ENCODE measurements at regions not wholly inside any gene's neighbourhood (a gene's known extent, or its start where the extent isn't known, plus 50 kb on each side); places are given as distances from the start of the nearest gene placed in this dataset.

DNA sequence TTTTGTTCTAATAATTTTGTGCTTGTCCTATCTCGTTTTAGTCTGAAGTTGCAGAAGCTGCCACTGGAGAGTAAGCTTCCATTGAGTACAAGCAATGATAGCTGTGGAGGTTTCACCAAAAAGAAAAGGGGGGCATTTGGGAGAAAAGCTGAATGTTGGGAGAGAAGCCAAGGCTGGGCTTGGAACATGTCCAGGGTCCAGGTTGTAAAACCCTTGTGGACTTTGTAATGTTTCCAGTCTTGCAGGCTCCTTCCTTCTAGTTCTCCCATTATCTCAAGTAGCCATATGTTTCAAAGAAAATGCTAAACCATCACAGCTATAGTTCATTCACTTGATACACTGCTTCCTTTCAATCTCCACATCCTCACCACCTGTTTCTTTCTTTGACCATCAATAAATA is 880.2 kb downstream of the NLGN4Y start:
- no peak for DNase-seq

DNA sequence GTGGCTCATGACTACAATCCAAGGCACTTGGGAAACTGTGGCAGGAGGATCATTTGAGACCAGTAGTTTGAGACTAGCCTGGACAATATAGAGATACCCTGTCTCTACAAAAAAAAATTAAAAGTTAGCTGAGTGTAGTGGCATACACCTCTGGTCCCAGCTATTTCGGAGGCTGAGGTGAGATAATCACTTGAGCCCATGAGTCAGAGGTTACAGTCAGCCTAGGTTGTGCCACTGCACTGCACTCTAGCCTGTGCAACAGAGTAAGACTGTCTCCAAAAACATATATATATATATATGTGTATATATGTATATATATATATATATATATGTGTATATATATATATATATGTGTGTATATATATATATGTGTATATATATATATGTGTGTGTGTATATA is 890.8 kb downstream of the NLGN4Y start:
- DNase-seq: no peak

- no peak for DNase-seq
Observed at GRCh38 chrY:15418613-15419012, 894.3 kb downstream of the NLGN4Y start.

DNA sequence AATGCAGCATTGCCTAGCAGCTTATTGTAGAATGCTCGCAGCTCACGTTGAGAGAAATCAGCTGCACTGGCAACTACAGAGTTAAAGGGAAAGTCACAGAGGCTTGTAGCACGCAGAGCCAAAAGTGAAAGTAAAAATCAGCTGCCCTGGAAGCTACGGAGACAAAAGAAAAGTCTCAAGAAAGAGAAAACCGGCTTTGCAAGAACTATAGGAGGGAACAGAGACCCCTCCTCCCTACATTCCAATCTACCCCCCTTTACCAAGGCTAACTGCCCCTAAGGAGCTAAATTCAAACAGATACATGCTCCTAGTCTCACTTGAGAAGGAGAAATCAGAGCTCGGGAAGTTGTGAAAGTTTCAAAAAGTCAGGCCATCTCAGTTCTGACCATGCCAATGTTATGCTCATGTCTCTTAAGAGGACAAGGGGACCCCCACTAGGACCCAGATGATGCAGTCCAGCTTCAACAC is 900.4 kb downstream of the NLGN4Y start:
- no peak for DNase-seq

DNA sequence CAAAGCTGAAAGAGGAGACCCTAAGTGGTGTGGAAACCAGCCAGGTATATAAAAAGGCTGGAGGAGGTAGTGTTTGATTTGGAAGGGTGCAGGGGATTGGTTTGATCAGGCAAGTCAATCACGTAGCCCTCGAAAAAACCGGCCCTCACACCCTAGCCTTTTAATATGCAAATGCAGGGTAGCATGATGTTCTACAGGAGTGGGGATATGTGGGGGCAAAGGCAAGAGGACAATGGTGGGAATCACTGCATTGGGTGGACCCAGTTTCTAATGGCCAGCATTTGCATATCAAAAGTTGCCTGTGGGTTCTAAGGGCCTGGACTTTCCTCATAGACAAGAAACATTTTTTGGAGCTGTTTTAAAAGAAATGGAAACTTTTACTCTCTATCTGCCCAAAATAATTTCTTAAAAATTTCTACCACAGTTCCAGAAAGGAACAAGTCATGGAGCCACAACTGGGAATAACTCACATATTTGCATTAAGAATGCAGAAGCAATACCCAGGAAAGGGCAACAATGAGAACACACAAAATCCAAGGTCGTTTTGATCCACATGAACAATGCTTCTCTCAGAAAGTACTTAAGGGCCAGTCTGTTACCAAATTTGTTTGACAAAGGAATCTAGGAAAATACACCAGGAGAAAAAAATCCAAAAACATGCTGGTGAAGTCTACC is 915.8 kb downstream of the NLGN4Y start:
- DNase-seq: no peak

GRCh38 chrY:15440696-15441408 is 916.5 kb downstream of the NLGN4Y start:
- DNase-seq: no peak

DNA sequence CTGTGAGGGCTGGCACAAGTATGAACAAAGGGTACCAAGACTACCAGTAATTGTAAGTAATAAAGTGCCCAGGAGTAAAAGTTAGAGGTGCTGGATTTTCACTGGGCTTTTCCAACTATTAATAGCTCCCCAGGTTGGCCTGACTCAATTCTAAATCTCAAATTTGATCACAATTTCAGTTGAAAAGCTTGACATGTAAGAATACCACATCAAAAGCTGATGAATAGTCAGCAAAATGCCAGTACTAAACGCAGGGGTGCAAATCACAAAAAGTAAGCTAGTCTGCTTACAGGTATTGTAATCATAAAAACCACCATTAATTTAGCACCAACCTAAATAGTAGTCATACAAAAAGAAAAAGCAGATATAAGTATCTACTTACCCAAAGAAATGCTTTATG is 917.5 kb downstream of the NLGN4Y start:
- DNase-seq: no peak

GRCh38 chrY:15445871-15446270 is 921.5 kb downstream of the NLGN4Y start:
- DNase-seq: no peak

DNA sequence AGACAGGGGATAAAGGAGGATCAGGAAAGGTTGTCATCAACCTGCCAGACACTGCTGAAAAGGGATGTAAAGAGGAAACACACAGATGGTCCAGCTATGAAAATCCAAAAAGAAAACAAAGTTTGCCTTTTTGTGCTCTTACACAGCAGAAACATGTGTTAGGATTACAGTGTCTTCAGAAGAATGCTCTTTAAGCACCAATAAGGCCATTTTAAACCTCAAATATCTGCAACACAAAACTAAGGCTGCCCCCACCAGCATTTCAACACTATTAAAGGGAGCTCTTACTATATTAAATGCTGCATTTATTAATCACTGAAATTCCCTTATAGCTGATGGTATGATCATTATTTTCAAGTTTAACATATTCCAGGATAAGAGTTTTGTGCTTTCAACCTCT is 922.5 kb downstream of the NLGN4Y start:
- no peak for DNase-seq

DNA sequence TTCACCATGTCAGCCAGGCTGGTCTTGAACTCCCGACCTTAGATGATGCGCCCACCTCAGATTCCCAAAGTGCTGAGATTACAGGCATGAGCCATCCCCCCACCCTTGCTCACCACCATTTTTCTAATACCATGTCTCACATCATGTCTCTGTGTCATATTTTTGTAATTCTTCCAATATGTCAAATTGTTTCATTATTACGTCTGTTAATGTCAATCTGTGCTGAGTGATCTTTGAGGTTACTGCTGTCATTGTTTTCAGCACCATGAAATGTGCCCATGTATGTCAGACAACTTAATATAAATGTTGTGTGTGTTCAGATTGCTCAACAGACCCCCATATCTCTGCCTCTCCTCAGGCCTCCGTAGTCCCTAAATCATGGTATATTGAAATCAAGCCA is 923.6 kb downstream of the NLGN4Y start:
- no peak for DNase-seq

DNA sequence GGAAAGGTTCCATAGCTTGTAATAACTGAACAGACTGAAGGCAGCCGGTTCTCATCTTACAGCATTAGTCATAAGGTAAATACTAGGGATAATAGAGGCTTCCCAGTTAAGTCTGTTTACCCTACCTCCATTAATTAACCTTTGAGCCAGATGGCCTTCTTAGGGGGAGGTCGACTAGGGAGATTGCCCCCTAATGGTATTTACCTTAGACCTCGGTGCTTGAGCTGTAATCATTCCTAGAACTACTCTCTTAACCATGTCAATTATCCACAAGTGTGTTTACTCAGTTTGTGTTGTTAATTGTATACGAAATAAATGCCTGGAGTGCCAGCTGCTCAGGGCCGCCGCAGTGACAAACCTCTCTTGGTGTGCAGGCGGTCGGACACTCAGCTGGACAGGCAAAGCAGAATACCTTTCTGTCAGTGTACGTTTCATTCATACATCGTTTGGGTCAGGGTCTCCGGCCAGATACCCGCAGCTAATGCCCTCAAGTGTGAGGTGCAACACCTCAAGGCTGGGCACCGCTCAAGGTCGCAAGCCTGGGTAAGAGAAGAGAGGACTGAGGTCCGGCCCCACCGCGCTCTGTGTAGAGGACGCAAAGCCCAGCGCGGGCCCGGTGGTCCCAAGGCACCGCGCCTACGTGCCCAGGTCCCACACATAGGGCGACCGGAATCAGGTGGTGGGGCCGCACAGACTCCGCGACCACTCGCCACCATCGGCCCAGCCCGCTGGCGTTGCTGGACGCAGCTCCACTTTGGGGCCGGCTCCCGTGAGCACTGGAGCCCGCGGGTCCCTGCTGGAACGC is 931.0 kb downstream of the NLGN4Y start:
- DNase-seq: no peak

DNA sequence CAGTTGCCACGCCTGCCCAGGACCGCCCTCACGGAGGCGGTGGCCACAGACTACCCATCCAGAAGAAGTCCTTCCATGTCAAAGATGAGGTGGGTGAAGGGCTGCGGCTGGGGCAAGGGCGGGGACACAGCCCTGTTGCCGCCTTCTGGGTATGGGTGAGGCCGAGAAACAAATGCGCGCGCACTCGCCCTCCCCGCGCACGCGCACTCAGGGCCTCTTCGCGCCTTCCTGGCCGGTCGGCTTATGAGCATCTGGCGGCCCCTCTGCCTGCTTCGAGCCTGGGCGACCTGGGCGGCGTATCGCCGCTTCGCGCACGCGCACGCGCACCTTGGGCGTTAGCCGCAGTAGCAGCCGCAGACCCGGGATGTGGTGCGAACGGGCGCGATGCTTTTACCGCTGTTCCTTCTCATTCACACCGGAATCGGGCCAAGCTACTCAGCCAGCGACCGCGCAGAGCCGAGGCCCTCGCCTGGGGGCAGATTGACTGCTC is 931.7 kb downstream of the NLGN4Y start:
- DNase-seq: peak; percentile 73

GRCh38 chrY:15456491-15456890 is 932.2 kb downstream of the NLGN4Y start:
- peak; percentile 3 for DNase-seq

DNA sequence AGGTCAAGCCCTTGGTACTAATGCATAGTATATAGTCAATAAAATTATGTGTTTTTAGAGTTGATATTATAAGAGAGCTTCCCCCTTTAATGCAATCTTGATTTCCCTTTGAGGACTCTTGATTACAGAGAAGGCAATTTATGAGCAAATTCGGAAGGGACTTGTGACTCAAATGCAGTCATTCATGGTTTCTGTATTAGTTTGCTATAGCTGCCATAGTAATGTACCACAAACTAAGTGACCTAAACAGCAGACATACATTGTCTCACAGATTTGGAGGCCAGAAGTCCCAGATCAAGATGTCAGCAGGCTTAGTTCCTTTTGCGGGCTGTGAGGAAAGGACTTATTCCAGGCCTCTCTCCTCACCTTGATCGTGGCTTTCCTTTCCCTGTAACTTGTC is 933.4 kb downstream of the NLGN4Y start:
- DNase-seq: no peak

GRCh38 chrY:15458426-15458825 is 934.1 kb downstream of the NLGN4Y start:
- DNase-seq: no peak

GRCh38 chrY:15465880-15466279 is 941.6 kb downstream of the NLGN4Y start:
- DNase-seq: no peak

DNA sequence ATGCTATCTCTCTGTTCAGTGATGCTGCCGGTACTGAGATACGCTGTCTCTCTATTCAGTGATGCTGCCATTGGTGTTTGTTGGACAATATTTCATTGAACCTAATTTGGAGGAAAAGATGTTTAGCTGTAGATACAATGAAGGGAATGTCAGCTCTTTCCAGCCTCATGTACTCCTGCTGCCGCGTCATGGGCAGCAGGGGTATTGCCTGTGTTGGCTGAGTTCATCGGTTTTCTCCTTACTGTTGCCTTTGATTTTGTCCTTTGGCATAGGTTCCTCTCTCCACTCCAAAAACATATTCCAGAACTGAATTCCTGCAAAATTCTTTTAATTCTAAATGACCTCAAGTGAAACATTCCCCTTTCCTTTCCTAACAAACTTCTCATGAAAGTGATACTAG is 942.6 kb downstream of the NLGN4Y start:
- DNase-seq: no peak

- no peak for DNase-seq
Observed at GRCh38 chrY:15468091-15468490, 943.8 kb downstream of the NLGN4Y start.

- DNase-seq: no peak
Observed at GRCh38 chrY:15471371-15471770, 947.0 kb downstream of the NLGN4Y start.

GRCh38 chrY:15478348-15478963 is 954.1 kb downstream of the NLGN4Y start:
- DNase-seq: no peak

DNA sequence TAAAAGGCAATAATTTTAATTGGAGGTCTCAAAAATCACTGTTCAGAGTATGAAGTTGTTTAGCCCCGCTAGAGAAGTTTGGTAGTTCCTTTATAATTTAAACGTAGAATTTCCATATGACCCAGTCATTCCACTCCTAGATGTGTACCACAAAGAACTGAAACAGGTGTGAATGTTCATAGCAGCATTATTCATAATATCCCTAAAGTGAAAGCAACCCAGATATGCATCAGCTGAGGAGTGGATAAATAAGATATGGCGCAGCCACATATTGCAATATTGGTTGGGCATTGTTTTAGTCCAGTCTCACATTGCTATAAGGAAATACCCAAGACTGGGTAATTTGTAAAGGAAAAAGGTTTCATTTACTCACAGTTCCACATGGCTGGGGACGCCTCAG is 976.2 kb downstream of the NLGN4Y start:
- no peak for DNase-seq

GRCh38 chrY:15501181-15501580 is 976.9 kb downstream of the NLGN4Y start:
- no peak for DNase-seq

DNA sequence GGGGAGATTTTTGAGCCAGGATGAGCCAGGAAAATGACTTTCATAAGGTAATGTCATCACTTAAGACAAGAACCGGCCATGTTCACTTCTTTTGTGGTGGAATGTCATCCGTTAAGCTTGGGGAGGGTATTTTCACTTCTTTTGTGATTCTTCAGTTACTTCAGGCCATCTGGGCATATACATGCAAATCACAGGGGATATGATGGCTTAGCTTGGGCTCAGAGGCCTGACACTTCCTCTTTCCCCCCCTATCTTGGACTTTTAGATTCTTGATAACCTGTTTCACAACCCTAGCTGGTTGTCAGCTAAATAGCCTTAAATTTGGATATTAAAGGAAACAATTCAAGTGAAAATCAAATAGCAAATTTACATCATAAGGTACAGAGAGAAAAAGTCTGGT is 986.0 kb downstream of the NLGN4Y start:
- no peak for DNase-seq

All from activated naive CD4-positive, alpha-beta T cell treated with Interleukin-2 at 50 U/mL for 16 hours (primary cell).